K562 (cell line): ENCODE measurements at regions not wholly inside any gene's neighbourhood (a gene's known extent, or its start where the extent isn't known, plus 50 kb on each side); places are given as distances from the start of the nearest gene placed in this dataset.

ENCODE experiments used
- ATAC-seq: fragments of 200-7000 bp; cut with Tn5 transposase; 3 replicates; pipeline ENCODE4 v1.9.1; 2020; ENCODE audit warnings: moderate library complexity
- BruUV-seq: library from RNA; stranded (reverse); fragments of 400-500 nt; replicated peaks from 2 replicates; lab custom pipeline; 2021; lab: Mats Ljungman, UMichigan
- CTCF ChIA-PET: fragments of 300-600 bp; formaldehyde crosslinking; extraction: SDS; loops from one replicate; lab custom pipeline; 2021; ENCODE audit warnings: low intra/inter-chr PET ratio; lab: Yijun Ruan, JAX
- POLR2A ChIA-PET: fragments of 300-600, 350-650 bp; sonication (Branson Sonifier 250); formaldehyde crosslinking; extraction: SDS; loops from one replicate; lab custom pipeline; 2021; ENCODE audit warnings: antibody characterized with exemption, inconsistent platforms; lab: Yijun Ruan, JAX
- DNase-seq, 4 experiments: peaks; one replicate each; pipeline versions ENCODE4 v3.0.0 to v3.0.0-alpha.2; 2011 to 2018; ENCODE audit warnings: low spot score in 3 of 4, mixed read lengths in 3 of 4; ENCODE audit errors: extremely low read depth in 1 of 4
- FAIRE-seq: peaks from 2 replicates; lab custom pipeline; 2011; peaks lifted over from hg19 to GRCh38; lab: Jason Lieb, UNC
- H2AFZ ChIP-seq: 2 replicates; pipeline ENCODE4 v1.6.0; 2011; ENCODE audit warnings: low read depth, low read length, control low read depth, inconsistent platforms
- H3K27ac ChIP-seq: fragments of 200-600 bp; 3 replicates; pipeline ENCODE4 v1.8.0; 2011; ENCODE audit warnings: low read depth, mild to moderate bottlenecking, control low read depth, inconsistent platforms, low read length, moderate library complexity, mixed read lengths; ENCODE audit errors: extremely low read depth
- H3K27me3 ChIP-seq, 2 experiments: fragments of 300-600 bp in 1 of 2; 2 replicates in 1 of 2; 3 replicates in 1 of 2; pipeline versions ENCODE4 v1.6.0 to v1.8.0; 2011; ENCODE audit warnings: inconsistent platforms in 2 of 2, low read length in 2 of 2, mild to moderate bottlenecking in 1 of 2, mixed read lengths in 1 of 2, moderate library complexity in 1 of 2; ENCODE audit not compliant: control insufficient read depth in 2 of 2, insufficient read depth in 2 of 2
- H3K36me3 ChIP-seq: fragments of 300-600 bp; 3 replicates; pipeline ENCODE4 v1.8.0; 2011; ENCODE audit warnings: mild to moderate bottlenecking, low read length, inconsistent platforms; ENCODE audit not compliant: control insufficient read depth, insufficient read depth
- H3K4me1 ChIP-seq, 2 experiments: fragments of 200-600 bp in 1 of 2; replicated peaks in 1 of 2; 2 replicates in 1 of 2; 3 replicates in 1 of 2; pipeline versions ENCODE4 v1.5.1 to v1.8.0; 2011; ENCODE audit warnings: inconsistent platforms in 2 of 2, low read length in 2 of 2, mild to moderate bottlenecking in 1 of 2, mixed read lengths in 1 of 2, moderate library complexity in 1 of 2; ENCODE audit not compliant: control insufficient read depth in 2 of 2, insufficient read depth in 2 of 2
- H3K4me2 ChIP-seq: 2 replicates; pipeline ENCODE4 v1.6.1; 2011; ENCODE audit warnings: low read length, control low read depth, inconsistent platforms, mixed read lengths; ENCODE audit not compliant: insufficient read depth
- H3K4me3 ChIP-seq: fragments of 200-600 bp; sonication (generic), shearing (Covaris generic); 2 replicates; pipeline ENCODE4 v1.5.1; 2016; ENCODE audit warnings: control low read depth, inconsistent platforms
- H3K79me2 ChIP-seq: fragments of 200-600 bp; 3 replicates; pipeline ENCODE4 v1.8.0; 2011; ENCODE audit warnings: low read length, inconsistent platforms; ENCODE audit not compliant: control insufficient read depth, insufficient read depth
- H3K9ac ChIP-seq, 2 experiments: 2 replicates each; pipeline versions ENCODE4 v1.6.0 to v1.6.1; 2011; ENCODE audit warnings: low read depth in 2 of 2, low read length in 2 of 2, control low read depth in 1 of 2, inconsistent platforms in 1 of 2, mild to moderate bottlenecking in 1 of 2, mixed read lengths in 1 of 2; ENCODE audit not compliant: insufficient read depth in 1 of 2
- H3K9me1 ChIP-seq: one replicate; pipeline ENCODE4 v1.6.0; 2011; ENCODE audit warnings: inconsistent platforms, mild to moderate bottlenecking, low read length, moderate library complexity; ENCODE audit not compliant: control insufficient read depth, insufficient read depth
- H3K9me3 ChIP-seq: replicated peaks from 2 replicates; pipeline ENCODE4 v1.5.1; 2011; ENCODE audit warnings: low read depth, low read length, inconsistent platforms; ENCODE audit not compliant: control insufficient read depth, insufficient read depth
- H4K20me1 ChIP-seq: replicated peaks from 2 replicates; pipeline ENCODE4 v1.6.1; 2011; ENCODE audit warnings: low read length, inconsistent platforms, mixed read lengths; ENCODE audit not compliant: control insufficient read depth, insufficient read depth
- ADNP ChIP-seq: fragments of 200-800 bp; sonication (Bioruptor generic); IDR thresholded peaks from 2 replicates; pipeline ENCODE4 v1.6.1; 2016; ENCODE audit warnings: missing genetic modification characterization, missing compliant biosample characterization
- EZH2 ChIP-seq: IDR thresholded peaks from 2 replicates; pipeline ENCODE4 v1.6.1; 2012; ENCODE audit warnings: low read depth, mild to moderate bottlenecking, inconsistent platforms, low read length, borderline replicate concordance
- MAFG ChIP-seq: fragments of 450-650 bp; conservative IDR thresholded peaks from 2 replicates; pipeline ENCODE4 v1.6.1; 2016; ENCODE audit warnings: missing genetic modification characterization, missing compliant biosample characterization
- PHF20 ChIP-seq: fragments of 450-650 bp; IDR thresholded peaks from 2 replicates; pipeline ENCODE4 v1.6.1; 2018; ENCODE audit not compliant: partially characterized antibody
- RBM34 ChIP-seq: fragments of 200-400 bp; formaldehyde crosslinking; IDR thresholded peaks from 2 replicates; pipeline ENCODE4 v1.6.1; 2018; ENCODE audit warnings: low read length, borderline replicate concordance; ENCODE audit not compliant: insufficient read depth
- RFX5 ChIP-seq: IDR thresholded peaks from 2 replicates; pipeline ENCODE4 v1.6.1; 2011; ENCODE audit warnings: low read depth, mild to moderate bottlenecking, improper control_type of control experiment, low read length
- SUPT5H ChIP-seq: fragments of 450-650 bp; IDR thresholded peaks from 2 replicates; pipeline ENCODE4 v1.6.1; 2016
- U2AF2 ChIP-seq: fragments of 200-400 bp; formaldehyde crosslinking; optimal IDR thresholded peaks from 2 replicates; pipeline ENCODE3; 2017; ENCODE audit warnings: low read depth, mild to moderate bottlenecking, low read length
- XRCC4 ChIP-seq: IDR thresholded peaks from one replicate; pipeline ENCODE4 v1.6.1; 2011; ENCODE audit not compliant: insufficient read depth, insufficient read length; ENCODE audit errors: extremely low read depth
- ZNF124 ChIP-seq: sonication (generic); formaldehyde crosslinking; IDR thresholded peaks from 2 replicates; pipeline ENCODE4 v1.8.1; 2022; ENCODE audit warnings: missing genetic modification reagents
- ZNF354B ChIP-seq: fragments of 250-450 bp; sonication (Bioruptor Pico); IDR thresholded peaks from 2 replicates; pipeline ENCODE4 v1.4.0; 2020
- WGBS: fragments of 100-300 bp; shearing (Covaris generic); methylation state at CpG from one replicate; pipeline ENCODE4 v1.1.6; 2016; ENCODE audit warnings: low coverage, mixed read lengths; ENCODE audit not compliant: insufficient coverage; ENCODE audit errors: missing lambda C conversion rate; 5-methylcytosine and 5-hydroxymethylcytosine counted together
- in situ Hi-C: fragments of 300-500 bp; cut with MboI; formaldehyde crosslinking; loops from 4 replicates; pipeline ENCODE4 v1.15.0; 2018; ENCODE audit warnings: inconsistent platforms, mixed read lengths
- intact Hi-C: fragments of 100-400 bp; cut with micrococcal nuclease; formaldehyde crosslinking; loops from 2 replicates; pipeline ENCODE4 v1.14.2; 2022
- TF ChIP-seq, protein P1 (sequence below): fragments of 250-450 bp; sonication (Bioruptor Pico); IDR thresholded peaks from 2 replicates; pipeline ENCODE4 v1.8.0; 2021; ENCODE audit warnings: moderate library complexity, mild to moderate bottlenecking, inconsistent platforms
- TF ChIP-seq, protein P2 (sequence below): fragments of 250-450 bp; sonication (Bioruptor Pico); IDR thresholded peaks from 2 replicates; pipeline ENCODE4 v1.5.1; 2021; ENCODE audit warnings: mild to moderate bottlenecking

DNA sequence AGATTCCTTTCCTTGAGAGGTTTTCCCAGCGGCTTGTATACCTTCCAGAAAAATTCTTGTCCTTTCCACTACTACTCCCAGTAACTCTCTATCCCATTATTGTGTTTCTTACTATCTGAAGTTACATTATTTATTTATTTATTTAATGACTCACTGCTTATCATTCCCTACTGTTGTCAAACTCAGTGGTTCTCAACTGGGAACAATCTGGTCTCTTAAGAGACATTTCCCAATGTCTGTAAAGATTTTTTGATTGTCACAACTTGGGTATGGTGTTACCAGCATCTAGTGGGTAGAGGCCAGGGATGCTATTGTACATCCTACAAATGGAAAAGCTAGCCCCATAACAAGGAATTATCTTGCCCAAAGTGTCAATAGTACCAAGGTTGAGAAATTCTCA lies 771.5 kb upstream of the ADGRL2 start:
- no TSS peak for BruUV-seq

More for the DNA sequence above, 771.5 kb upstream of the ADGRL2 start:
- H3K36me3 ChIP-seq = no peaks in the 10 kb centered on the region
- in situ Hi-C loops (no loop called here), intact Hi-C loops (no loop called here)
- no peak overlapping the region for H3K9ac ChIP-seq
- no peaks in the 10 kb centered on the region for H3K4me1 ChIP-seq
- WGBS = 0% methylated on average over 1 of the region's 1 CpG
- H3K27me3 ChIP-seq = no peaks in the 10 kb centered on the region
- no peak overlapping the region for H3K4me2 ChIP-seq
- DNase-seq (no peak), FAIRE-seq (no peak), ATAC-seq (no peak)
- no peaks in the 10 kb centered on the region for H4K20me1 ChIP-seq
- ChIA-PET POLR2A (no interaction called here), CTCF (no interaction called here)
- TF ChIP-seq ZNF354B (CRISPR knock-in tag) (no peak), XRCC4 (no peak), ZNF124 (CRISPR knock-in tag) (no peak), RBM34 (no peak), EZH2 (no peak), MAFG (tag) (no peak), ADNP (tag) (no peak), PHF20 (no peak), RFX5 (no peak), SUPT5H (no peak), U2AF2 (no peak)
- TF ChIP-seq, protein P1, sequence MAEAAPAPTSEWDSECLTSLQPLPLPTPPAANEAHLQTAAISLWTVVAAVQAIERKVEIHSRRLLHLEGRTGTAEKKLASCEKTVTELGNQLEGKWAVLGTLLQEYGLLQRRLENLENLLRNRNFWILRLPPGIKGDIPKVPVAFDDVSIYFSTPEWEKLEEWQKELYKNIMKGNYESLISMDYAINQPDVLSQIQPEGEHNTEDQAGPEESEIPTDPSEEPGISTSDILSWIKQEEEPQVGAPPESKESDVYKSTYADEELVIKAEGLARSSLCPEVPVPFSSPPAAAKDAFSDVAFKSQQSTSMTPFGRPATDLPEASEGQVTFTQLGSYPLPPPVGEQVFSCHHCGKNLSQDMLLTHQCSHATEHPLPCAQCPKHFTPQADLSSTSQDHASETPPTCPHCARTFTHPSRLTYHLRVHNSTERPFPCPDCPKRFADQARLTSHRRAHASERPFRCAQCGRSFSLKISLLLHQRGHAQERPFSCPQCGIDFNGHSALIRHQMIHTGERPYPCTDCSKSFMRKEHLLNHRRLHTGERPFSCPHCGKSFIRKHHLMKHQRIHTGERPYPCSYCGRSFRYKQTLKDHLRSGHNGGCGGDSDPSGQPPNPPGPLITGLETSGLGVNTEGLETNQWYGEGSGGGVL = no peak
- TF ChIP-seq, protein P2, sequence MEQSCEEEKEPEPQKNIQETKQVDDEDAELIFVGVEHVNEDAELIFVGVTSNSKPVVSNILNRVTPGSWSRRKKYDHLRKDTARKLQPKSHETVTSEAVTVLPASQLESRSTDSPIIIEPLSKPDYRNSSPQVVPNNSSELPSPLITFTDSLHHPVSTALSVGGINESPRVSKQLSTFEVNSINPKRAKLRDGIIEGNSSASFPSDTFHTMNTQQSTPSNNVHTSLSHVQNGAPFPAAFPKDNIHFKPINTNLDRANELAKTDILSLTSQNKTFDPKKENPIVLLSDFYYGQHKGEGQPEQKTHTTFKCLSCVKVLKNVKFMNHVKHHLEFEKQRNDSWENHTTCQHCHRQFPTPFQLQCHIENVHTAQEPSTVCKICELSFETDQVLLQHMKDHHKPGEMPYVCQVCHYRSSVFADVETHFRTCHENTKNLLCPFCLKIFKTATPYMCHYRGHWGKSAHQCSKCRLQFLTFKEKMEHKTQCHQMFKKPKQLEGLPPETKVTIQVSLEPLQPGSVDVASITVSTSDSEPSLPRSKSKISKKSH (CRISPR knock-in tag) = no peak
- no peaks in the 10 kb centered on the region for H3K79me2 ChIP-seq
- H3K27ac ChIP-seq = no peak overlapping the region
- H3K9me1 ChIP-seq = no peaks in the 10 kb centered on the region
- no peak overlapping the region for H2AFZ ChIP-seq
- H3K4me3 ChIP-seq = no peak overlapping the region
- 0 out of 2 replicates have a peak, but pooled peaks cover 1% of the 10 kb centered on the region for H3K9me3 ChIP-seq
